ENCODE measurements at regions not wholly inside any gene's neighbourhood (a gene's known extent, or its start where the extent isn't known, plus 50 kb on each side); places are given as distances from the start of the nearest gene placed in this dataset.

DNA sequence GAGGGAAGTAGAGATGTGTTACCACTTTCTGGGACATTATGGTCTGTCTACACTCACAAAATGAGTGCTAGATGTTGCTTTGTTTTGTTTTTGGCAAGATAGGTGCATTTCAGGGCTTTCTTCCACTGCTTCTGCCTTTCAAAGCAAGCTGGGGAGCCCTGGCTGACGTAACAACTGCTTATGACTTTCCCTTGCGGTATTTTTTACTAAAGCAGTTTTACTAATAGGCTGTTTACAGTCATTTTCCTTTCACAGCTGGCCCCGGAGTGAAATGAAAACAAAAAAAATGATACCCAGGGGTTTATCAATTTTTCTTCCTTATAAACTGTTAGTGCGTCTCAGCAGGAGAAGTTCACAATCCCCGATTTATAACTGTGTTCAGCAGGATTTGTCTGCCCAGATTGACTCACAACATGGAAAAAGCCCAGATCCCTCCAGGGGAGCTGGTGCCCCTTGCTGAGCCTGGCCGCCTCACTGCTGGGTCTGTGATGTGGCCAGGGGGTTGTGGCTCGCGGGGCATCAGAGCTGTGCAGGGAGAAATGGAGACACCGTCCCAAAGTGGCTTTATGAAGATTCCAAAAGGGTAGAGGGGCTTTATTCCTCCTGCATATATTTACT, 184.4 kb upstream of the HS3ST3A1 start:
- Histone ChIP-seq H3K9ac (ENCODE audit: low read depth, low read length) (no peak overlapping the region), H3K27ac (ENCODE audit: low read depth, low read length) (no peak overlapping the region), H3K9me3 (ENCODE audit: control insufficient read depth, insufficient read depth, low read length) (peaks cover 4% of the 10 kb centered on the region; the same call in 1 of the 2 replicates), H3K27me3 (ENCODE audit: control insufficient read depth, insufficient read depth, low read length) (no peaks in the 10 kb centered on the region), H3K4me3 (ENCODE audit: low read depth, low read length) (no peak overlapping the region), H3K4me1 (ENCODE audit: control insufficient read depth, insufficient read depth, low read length) (no peaks in the 10 kb centered on the region), H3K36me3 (ENCODE audit: control insufficient read depth, insufficient read depth, low read length) (no peaks in the 10 kb centered on the region)

DNA sequence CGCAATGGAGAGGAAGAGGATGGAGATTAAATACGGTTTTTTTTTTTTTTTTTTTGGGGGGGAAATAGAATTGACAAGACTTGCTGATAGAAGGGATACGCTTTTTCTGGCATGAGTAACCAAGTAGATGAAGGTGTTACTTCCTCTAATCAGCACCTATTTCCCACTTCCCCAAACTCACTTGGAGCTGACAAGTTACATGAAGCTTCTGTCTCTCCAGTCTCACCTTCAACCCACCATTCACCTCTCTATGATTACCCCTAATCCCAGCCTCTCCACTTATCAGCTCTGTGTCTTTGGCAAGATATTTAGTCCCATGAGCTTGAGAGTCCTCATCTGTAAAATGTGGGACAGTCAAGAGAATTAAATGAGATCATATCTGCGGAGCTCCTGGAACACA, 185.9 kb upstream of the HS3ST3A1 start:
- H3K9me3 ChIP-seq (ENCODE audit: control insufficient read depth, insufficient read depth, low read length) = no peaks in the 10 kb centered on the region
- H3K27ac ChIP-seq (ENCODE audit: low read depth, low read length) = no peak overlapping the region
- no peaks in the 10 kb centered on the region for H3K4me1 ChIP-seq (ENCODE audit: control insufficient read depth, insufficient read depth, low read length)
- H3K9ac ChIP-seq (ENCODE audit: low read depth, low read length) = no peak overlapping the region
- no peaks in the 10 kb centered on the region for H3K36me3 ChIP-seq (ENCODE audit: control insufficient read depth, insufficient read depth, low read length)
- H3K4me3 ChIP-seq (ENCODE audit: low read depth, low read length) = no peak overlapping the region
- no peaks in the 10 kb centered on the region for H3K27me3 ChIP-seq (ENCODE audit: control insufficient read depth, insufficient read depth, low read length)

DNA sequence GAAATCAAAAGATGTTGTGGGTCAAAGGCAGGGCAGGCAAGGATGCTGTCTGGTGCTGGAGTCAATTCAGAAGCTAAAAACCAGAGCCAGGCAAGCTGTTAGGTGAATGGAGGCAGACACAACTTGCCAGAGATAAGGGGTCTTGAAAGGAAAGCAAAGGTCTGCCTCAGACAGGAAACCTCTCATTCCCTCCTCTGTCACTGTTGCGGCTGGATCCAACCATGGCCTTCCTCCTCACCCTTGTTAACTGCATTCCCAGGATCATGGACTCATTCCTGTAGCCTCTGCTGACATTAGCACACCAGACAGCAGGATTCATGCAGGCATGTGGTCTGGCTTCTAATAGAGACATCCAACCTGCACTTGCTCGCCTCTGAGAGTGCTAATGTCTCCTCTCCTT, 186.7 kb upstream of the HS3ST3A1 start:
- no peaks in the 10 kb centered on the region for H3K4me1 ChIP-seq (ENCODE audit: control insufficient read depth, insufficient read depth, low read length)
- H3K27ac ChIP-seq (ENCODE audit: low read depth, low read length) = no peak overlapping the region
- H3K27me3 ChIP-seq (ENCODE audit: control insufficient read depth, insufficient read depth, low read length) = no peaks in the 10 kb centered on the region
- H3K9me3 ChIP-seq (ENCODE audit: control insufficient read depth, insufficient read depth, low read length) = no peaks in the 10 kb centered on the region
- H3K4me3 ChIP-seq (ENCODE audit: low read depth, low read length) = no peak overlapping the region
- H3K9ac ChIP-seq (ENCODE audit: low read depth, low read length) = no peak overlapping the region
- no peaks in the 10 kb centered on the region for H3K36me3 ChIP-seq (ENCODE audit: control insufficient read depth, insufficient read depth, low read length)

DNA sequence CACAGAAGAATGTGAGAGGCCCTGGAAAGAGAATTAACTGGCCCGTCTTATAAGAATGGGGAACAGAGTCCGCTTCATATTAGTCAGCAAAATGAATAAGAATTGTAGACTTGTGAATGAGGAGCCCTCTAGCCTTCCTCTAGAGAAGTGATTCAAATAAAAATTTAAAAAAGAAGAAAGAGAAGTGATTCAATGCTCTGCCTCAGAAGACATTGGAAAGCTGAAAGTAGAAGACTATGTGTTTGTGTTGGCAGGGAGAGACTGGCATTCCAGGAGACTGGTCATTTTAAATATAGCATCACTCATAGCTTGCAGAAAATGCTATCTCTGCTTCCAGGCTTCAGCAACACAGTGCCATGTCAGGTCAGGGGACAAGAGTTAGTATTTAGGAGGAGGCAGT, 190.6 kb upstream of the HS3ST3A1 start:
- no peaks in the 10 kb centered on the region for H3K36me3 ChIP-seq (ENCODE audit: control insufficient read depth, insufficient read depth, low read length)
- H3K27ac ChIP-seq (ENCODE audit: low read depth, low read length) = no peak overlapping the region
- no peaks in the 10 kb centered on the region for H3K4me1 ChIP-seq (ENCODE audit: control insufficient read depth, insufficient read depth, low read length)
- H3K4me3 ChIP-seq (ENCODE audit: low read depth, low read length) = no peak overlapping the region
- no peak overlapping the region for H3K9ac ChIP-seq (ENCODE audit: low read depth, low read length)
- H3K9me3 ChIP-seq (ENCODE audit: control insufficient read depth, insufficient read depth, low read length) = no peaks in the 10 kb centered on the region
- no peaks in the 10 kb centered on the region for H3K27me3 ChIP-seq (ENCODE audit: control insufficient read depth, insufficient read depth, low read length)

DNA sequence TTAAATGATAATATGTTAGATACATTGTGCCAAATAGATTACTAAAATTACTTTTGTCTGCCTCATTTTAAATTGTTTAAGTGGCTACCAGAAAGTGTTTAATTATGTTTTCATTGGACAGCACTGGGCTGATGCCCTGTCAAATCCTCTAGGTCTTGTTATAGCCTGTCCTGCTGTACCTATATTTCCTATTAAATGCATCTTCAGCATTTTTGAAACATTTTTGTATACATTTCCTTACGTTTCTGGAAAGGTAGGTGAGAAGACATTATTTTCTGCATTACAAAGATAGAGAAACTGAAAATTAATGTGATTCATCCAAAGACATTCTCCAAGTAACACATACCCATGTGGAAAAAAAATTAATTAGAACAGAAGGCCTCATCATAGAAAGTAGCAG, 192.2 kb upstream of the HS3ST3A1 start:
- no peaks in the 10 kb centered on the region for H3K9me3 ChIP-seq (ENCODE audit: control insufficient read depth, insufficient read depth, low read length)
- H3K36me3 ChIP-seq (ENCODE audit: control insufficient read depth, insufficient read depth, low read length) = no peaks in the 10 kb centered on the region
- H3K27ac ChIP-seq (ENCODE audit: low read depth, low read length) = no peak overlapping the region
- H3K27me3 ChIP-seq (ENCODE audit: control insufficient read depth, insufficient read depth, low read length) = no peaks in the 10 kb centered on the region
- no peaks in the 10 kb centered on the region for H3K4me1 ChIP-seq (ENCODE audit: control insufficient read depth, insufficient read depth, low read length)
- H3K4me3 ChIP-seq (ENCODE audit: low read depth, low read length) = no peak overlapping the region
- H3K9ac ChIP-seq (ENCODE audit: low read depth, low read length) = no peak overlapping the region

DNA sequence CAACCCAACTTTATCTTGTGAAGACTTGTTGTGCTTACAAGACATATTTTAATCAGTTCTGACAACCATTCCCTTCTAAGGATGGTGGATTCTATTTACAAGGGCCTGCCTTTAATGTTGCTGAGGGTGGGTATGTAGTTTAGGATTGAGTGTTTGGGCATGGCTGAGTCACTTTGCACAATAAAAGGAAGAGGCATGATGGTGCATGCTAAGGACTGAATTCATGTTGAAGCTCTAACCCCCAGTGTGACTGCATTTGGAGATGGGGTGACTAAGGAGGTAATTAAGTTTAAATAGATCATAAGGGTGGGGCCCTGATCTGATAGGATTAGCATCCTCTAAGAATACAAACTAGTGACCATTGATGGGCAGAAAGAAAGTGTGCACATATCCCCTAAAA, 196.1 kb upstream of the HS3ST3A1 start:
- Histone ChIP-seq H3K4me3 (ENCODE audit: low read depth, low read length) (no peak overlapping the region), H3K9me3 (ENCODE audit: control insufficient read depth, insufficient read depth, low read length) (no peaks in the 10 kb centered on the region), H3K27ac (ENCODE audit: low read depth, low read length) (no peak overlapping the region), H3K9ac (ENCODE audit: low read depth, low read length) (no peak overlapping the region), H3K27me3 (ENCODE audit: control insufficient read depth, insufficient read depth, low read length) (no peaks in the 10 kb centered on the region), H3K36me3 (ENCODE audit: control insufficient read depth, insufficient read depth, low read length) (no peaks in the 10 kb centered on the region), H3K4me1 (ENCODE audit: control insufficient read depth, insufficient read depth, low read length) (no peaks in the 10 kb centered on the region)

DNA sequence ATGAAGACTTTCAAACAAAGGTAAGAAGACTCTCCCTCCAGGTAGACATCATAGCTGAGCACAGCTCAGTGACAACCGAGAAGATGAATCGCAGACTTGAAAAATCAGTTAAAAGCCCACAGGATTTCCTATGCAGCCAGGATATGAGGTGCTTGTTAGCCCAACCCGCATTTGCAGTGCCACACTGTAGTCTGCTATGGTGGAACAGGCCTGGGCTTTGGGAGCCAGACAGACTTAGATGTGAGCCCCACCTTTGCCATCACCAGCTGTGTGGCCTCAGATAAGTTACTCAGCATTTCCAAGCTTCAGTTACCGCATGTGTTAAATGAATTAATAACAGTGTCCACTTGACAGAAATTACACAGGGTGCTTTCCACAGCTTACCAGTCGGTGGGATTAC, 204.4 kb upstream of the HS3ST3A1 start:
- no peaks in the 10 kb centered on the region for H3K4me1 ChIP-seq (ENCODE audit: control insufficient read depth, insufficient read depth, low read length)
- no peaks in the 10 kb centered on the region for H3K36me3 ChIP-seq (ENCODE audit: control insufficient read depth, insufficient read depth, low read length)

DNA sequence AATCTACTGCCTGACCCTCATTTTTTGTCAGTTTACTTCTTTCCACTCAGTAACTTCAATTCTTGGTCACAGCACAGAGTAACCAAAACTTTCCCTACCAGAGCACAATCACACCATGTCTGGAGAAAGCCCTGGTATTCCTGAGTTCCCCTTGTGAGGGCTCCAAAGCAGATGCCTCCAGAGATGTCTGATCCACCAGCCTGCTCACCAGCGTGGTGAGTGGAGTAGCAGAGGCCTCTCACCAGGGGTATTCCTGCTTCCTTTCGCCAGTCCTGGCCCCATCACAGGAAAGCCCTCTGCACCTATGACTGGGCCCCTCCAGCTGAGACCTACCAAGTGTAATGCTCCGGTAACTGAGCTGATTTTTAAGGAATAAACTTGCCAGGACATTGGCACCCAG, 205.4 kb upstream of the HS3ST3A1 start:
- no peaks in the 10 kb centered on the region for H3K9me3 ChIP-seq (ENCODE audit: control insufficient read depth, insufficient read depth, low read length)
- no peak overlapping the region for H3K4me3 ChIP-seq (ENCODE audit: low read depth, low read length)
- no peak overlapping the region for H3K9ac ChIP-seq (ENCODE audit: low read depth, low read length)
- no peaks in the 10 kb centered on the region for H3K27me3 ChIP-seq (ENCODE audit: control insufficient read depth, insufficient read depth, low read length)
- H3K4me1 ChIP-seq (ENCODE audit: control insufficient read depth, insufficient read depth, low read length) = no peaks in the 10 kb centered on the region
- no peak overlapping the region for H3K27ac ChIP-seq (ENCODE audit: low read depth, low read length)
- no peaks in the 10 kb centered on the region for H3K36me3 ChIP-seq (ENCODE audit: control insufficient read depth, insufficient read depth, low read length)

More for the DNA sequence above, 204.4 kb upstream of the HS3ST3A1 start:
- H3K9me3 ChIP-seq (ENCODE audit: control insufficient read depth, insufficient read depth, low read length) = no peaks in the 10 kb centered on the region
- no peaks in the 10 kb centered on the region for H3K27me3 ChIP-seq (ENCODE audit: control insufficient read depth, insufficient read depth, low read length)
- no peak overlapping the region for H3K27ac ChIP-seq (ENCODE audit: low read depth, low read length)
- H3K9ac ChIP-seq (ENCODE audit: low read depth, low read length) = no peak overlapping the region
- H3K4me3 ChIP-seq (ENCODE audit: low read depth, low read length) = no peak overlapping the region

DNA sequence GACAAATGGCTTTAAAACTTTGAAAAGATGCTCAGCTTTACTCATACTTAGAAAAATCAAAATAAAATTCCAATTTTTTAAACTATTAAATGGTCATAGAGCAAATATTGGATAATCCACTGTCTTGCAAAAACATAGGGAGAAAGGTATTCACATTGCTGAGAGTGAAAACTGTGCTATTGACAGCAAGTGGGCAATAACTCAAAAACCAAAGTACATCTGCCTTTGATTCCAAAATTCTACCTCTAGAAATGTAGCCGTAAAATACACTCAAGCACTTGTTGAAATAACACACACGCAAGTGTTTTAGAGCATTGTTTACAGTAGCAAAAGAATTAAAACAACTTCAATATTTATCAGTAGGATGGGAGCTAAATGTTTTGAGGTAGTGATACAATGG, 210.6 kb upstream of the HS3ST3A1 start:
- H3K9me3 ChIP-seq (ENCODE audit: control insufficient read depth, insufficient read depth, low read length) = no peaks in the 10 kb centered on the region
- H3K4me3 ChIP-seq (ENCODE audit: low read depth, low read length) = no peak overlapping the region
- no peak overlapping the region for H3K9ac ChIP-seq (ENCODE audit: low read depth, low read length)
- no peaks in the 10 kb centered on the region for H3K36me3 ChIP-seq (ENCODE audit: control insufficient read depth, insufficient read depth, low read length)
- no peak overlapping the region for H3K27ac ChIP-seq (ENCODE audit: low read depth, low read length)
- no peaks in the 10 kb centered on the region for H3K27me3 ChIP-seq (ENCODE audit: control insufficient read depth, insufficient read depth, low read length)
- no peaks in the 10 kb centered on the region for H3K4me1 ChIP-seq (ENCODE audit: control insufficient read depth, insufficient read depth, low read length)

DNA sequence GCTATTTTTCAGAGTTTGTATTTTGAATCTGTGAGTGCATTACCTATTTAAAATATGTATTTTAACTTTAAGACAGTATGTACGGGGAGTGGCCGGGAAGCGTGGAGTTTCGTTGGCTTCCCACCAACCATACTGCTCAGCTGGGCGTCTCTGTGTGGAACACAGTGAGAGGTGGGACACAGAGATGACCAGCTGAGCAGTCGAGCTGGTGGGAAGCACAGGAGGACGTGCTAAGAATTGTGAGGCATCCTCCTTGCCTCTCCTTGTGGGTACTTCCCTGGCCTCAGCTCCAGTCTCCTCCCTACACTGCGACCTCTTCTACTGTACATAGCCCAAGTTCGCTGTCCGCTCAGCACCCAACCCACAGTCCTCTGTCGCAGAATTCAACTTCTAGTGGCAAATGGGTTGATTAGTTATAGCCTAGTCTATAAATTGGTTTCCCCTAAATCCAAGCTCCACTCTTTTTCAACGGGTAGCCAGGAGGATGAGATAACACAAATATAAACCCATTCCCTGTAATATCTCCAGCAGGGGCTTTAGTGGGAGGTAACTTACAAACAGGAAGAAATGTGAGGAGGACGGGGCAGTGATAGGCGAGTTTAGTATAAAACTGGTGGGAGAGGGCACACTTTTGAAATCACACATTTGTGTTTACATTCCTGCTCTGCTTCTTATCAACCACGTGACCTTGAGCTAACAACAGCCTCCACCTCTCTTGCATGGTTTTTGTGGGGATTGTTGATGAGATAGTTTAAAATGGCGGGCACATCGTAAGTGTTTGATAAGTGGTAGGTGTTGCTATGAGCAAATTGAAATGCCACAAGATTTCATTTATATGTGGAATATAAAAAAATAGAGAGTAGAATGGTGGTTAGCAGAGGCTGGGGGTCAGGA, 211.9 kb upstream of the HS3ST3A1 start:
- H3K9me3 ChIP-seq (ENCODE audit: control insufficient read depth, insufficient read depth, low read length) = no peaks in the 10 kb centered on the region
- no peaks in the 10 kb centered on the region for H3K4me1 ChIP-seq (ENCODE audit: control insufficient read depth, insufficient read depth, low read length)
- no peak overlapping the region for H3K9ac ChIP-seq (ENCODE audit: low read depth, low read length)
- H3K27me3 ChIP-seq (ENCODE audit: control insufficient read depth, insufficient read depth, low read length) = no peaks in the 10 kb centered on the region
- no peak overlapping the region for H3K27ac ChIP-seq (ENCODE audit: low read depth, low read length)
- no peak overlapping the region for H3K4me3 ChIP-seq (ENCODE audit: low read depth, low read length)
- H3K36me3 ChIP-seq (ENCODE audit: control insufficient read depth, insufficient read depth, low read length) = no peaks in the 10 kb centered on the region

DNA sequence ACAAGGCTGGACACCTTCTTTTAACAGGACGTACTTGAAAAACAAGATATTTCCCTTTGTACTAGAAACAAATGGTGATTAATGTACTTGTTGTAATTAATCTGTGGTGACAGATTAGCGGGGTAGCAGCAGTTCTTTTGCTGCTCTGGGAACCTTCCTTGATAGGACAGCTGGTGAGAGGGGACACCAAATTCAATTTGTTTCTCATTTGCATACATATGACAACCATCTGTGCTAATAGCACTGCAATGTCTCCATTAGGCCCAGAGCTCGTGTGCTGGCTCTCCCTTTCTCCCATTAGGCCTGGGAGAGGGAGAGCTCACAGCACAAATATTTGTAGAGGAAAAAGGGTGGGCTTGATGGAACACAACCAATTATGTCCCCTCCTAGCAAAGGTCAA, 221.0 kb upstream of the HS3ST3A1 start:
- Histone ChIP-seq H3K27ac (ENCODE audit: low read depth, low read length) (no peak overlapping the region), H3K36me3 (ENCODE audit: control insufficient read depth, insufficient read depth, low read length) (no peaks in the 10 kb centered on the region), H3K4me3 (ENCODE audit: low read depth, low read length) (no peak overlapping the region), H3K9ac (ENCODE audit: low read depth, low read length) (no peak overlapping the region), H3K27me3 (ENCODE audit: control insufficient read depth, insufficient read depth, low read length) (no peaks in the 10 kb centered on the region), H3K9me3 (ENCODE audit: control insufficient read depth, insufficient read depth, low read length) (no peaks in the 10 kb centered on the region), H3K4me1 (ENCODE audit: control insufficient read depth, insufficient read depth, low read length) (no peaks in the 10 kb centered on the region)
